ENCODE measurements at regions not wholly inside any gene's neighbourhood (a gene's known extent, or its start where the extent isn't known, plus 50 kb on each side); places are given as distances from the start of the nearest gene placed in this dataset.

DNA sequence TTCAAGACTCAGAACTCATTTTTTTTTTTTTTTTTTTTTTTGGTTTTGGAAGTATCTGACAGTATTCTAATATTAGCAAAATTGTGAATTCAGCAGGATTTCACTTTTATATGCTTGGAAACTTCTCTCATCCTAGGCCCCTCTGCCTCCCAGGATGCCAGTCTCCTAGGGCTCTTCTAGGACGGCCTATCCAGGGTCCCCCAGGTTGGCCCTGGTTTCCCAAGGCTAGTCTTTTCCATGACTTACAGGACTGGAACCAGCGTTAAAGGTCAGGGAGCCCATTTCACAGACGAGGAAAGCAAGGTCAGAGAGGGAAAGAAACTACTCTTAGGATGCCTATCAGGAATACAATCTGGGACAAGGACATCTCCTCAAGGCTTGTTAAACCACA lies 412.5 kb downstream of the PTPRU start:
- FAIRE-seq (no peak), DNase-seq (ENCODE audit: insufficient read length, low spot score) (no peak)
- TF ChIP-seq, protein P1, sequence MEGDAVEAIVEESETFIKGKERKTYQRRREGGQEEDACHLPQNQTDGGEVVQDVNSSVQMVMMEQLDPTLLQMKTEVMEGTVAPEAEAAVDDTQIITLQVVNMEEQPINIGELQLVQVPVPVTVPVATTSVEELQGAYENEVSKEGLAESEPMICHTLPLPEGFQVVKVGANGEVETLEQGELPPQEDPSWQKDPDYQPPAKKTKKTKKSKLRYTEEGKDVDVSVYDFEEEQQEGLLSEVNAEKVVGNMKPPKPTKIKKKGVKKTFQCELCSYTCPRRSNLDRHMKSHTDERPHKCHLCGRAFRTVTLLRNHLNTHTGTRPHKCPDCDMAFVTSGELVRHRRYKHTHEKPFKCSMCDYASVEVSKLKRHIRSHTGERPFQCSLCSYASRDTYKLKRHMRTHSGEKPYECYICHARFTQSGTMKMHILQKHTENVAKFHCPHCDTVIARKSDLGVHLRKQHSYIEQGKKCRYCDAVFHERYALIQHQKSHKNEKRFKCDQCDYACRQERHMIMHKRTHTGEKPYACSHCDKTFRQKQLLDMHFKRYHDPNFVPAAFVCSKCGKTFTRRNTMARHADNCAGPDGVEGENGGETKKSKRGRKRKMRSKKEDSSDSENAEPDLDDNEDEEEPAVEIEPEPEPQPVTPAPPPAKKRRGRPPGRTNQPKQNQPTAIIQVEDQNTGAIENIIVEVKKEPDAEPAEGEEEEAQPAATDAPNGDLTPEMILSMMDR (IDR thresholded peaks at IDR 0.05; ENCODE audit: insufficient read depth, missing control alignments), result no peak

DNA sequence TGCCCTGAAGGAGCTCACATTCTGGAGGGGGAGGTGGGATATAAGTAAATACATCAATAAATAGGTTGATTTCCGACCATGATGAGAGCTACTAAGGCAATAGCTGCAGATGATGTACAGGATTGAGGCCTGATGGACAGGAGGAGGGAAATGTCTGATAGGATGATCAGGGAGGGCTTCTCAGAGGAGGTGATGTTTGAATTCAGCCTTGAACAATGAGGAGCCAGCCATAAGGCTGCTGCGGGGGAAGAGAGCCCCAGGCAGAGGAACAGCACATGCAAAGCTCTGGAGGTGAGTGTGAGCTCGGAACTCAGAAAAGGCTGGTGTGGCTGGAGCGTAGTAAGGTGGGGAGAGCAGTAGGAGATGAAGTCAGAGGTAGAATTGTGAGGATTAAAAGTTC lies 411.7 kb downstream of the PTPRU start:
- DNase-seq (ENCODE audit: insufficient read length, low spot score) (no peak), FAIRE-seq (no peak)
- TF ChIP-seq, protein P1 (IDR thresholded peaks at IDR 0.05; ENCODE audit: insufficient read depth, missing control alignments), result no peak

DNA sequence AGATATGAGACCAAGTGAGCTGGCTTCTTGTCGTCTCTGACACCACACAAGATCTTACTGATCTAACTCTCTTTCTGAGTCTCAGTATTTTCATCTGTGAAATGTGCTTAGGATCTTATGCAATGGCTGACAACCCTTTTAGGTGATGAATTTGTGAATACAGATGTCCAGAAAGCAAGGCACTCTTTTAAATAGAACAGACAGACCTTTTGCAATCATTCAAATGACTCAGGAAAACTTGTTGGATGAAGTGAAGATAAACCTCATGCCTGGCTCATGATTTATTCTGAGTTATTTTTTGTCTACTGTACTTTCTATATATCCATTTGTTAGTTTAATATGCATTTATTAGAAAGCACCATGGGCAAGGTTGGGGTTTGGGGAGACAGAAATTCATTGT lies 411.3 kb downstream of the PTPRU start:
- FAIRE-seq, result no peak
- DNase-seq (ENCODE audit: insufficient read length, low spot score), result no peak
- TF ChIP-seq, protein P1 (IDR thresholded peaks at IDR 0.05; ENCODE audit: insufficient read depth, missing control alignments), result no peak

DNA sequence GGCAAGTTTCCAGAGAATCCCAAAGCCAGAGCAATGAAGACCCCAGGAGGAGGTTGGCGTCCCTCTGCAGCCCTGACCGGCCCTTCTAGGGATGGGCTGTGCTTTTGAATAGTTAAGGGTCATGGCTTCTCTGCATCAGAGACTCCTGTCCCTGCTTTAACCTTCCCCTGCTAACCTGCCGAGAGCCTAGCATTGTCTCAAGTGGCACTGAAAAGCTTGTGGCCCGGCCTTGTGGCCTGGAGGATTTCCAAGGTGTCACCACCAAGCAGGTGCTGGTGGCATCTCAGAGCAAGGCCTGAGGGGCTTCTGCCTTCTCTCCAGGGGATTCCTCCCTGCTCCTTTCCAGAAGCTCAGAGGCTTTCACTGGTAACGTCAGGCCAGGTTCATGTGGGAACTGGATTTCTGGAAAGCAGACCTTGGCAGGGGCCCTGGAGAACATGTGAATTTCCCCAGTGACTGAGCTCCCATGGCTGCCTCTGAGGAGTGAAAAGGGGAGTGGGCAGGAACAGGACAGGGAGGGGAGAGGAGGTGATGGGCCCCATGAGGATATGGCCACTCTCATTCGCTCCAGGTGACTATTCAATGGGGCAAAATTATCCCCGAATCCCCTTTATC lies 409.9 kb downstream of the PTPRU start:
- no peak for FAIRE-seq
- DNase-seq (ENCODE audit: insufficient read length, low spot score), result no peak
- TF ChIP-seq, protein P1 (IDR thresholded peaks at IDR 0.05; ENCODE audit: insufficient read depth, missing control alignments), result no peak

DNA sequence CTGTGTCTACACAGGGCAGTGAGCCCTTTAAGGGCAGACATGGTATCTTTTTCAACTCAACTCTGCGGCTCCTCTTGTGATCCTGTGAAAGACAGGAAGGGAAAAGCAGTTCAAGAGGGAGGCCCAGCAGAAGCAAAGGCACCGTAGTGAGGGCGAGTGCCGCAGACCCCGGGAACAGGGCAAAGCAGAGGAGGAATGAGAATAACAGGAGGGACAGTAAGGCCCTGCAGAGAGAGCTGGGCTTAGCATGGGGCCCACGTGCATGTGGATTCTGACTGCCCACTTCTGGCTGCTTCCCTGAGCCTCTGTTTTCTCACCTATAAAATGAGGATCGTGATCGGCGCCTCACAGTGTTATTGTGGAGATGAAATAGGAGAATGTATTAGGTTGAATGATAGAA lies 409.3 kb downstream of the PTPRU start:
- FAIRE-seq (no peak), DNase-seq (ENCODE audit: insufficient read length, low spot score) (no peak)
- TF ChIP-seq, protein P1 (IDR thresholded peaks at IDR 0.05; ENCODE audit: insufficient read depth, missing control alignments), result no peak

DNA sequence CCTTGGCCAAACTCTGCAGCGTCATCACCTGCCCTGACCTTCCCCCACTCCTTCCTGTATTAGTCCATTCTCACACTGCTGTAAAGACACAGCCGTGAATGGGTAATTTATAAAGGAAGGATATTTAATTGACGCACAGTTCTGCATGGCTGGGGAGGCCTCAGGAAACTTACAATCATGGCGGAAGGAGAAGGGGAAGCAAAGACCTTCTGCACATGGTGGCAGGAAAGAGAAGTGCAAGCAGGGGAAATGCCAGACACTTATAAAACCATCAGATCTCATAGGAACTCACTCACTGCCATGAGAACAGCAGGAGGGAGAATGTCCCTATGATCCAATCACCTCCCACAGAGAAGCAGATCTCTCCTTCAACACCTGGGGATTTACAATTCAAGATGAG lies 408.5 kb downstream of the PTPRU start:
- DNase-seq (ENCODE audit: insufficient read length, low spot score) (no peak), FAIRE-seq (no peak)
- TF ChIP-seq, protein P1 (IDR thresholded peaks at IDR 0.05; ENCODE audit: insufficient read depth, missing control alignments), result no peak

DNA sequence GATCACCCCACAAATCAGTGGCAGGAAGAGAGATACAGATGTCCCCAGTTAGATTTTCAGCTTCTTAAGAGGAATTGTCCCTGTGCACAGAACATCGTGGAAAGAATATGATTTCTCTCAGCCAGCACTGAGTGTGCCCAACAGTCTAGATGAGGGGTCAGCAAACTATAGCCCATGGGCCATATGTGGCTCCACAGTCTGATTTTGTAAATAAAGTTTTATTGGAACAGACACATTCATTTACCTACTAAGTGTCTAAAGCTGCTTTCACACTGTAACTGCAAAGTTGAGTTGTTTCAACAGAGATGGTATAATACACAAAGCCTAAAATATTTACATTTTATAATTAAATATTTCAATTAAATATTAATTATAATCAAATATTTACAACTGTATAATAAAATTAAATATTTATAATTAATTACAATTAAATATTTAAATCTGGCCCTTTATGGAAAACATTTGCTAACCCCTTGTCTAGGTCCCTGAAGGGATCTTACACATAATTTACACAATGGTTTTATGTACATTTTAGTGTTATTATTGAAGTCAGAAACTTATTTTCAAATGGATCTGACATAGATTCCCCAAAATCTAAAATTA lies 407.6 kb downstream of the PTPRU start:
- TF ChIP-seq, protein P1 (IDR thresholded peaks at IDR 0.05; ENCODE audit: insufficient read depth, missing control alignments), result no peak
- DNase-seq (ENCODE audit: insufficient read length, low spot score) (no peak), FAIRE-seq (no peak)

Measured in D721Med (cell line).